Epithelial cell of esophagus (primary cell): ENCODE measurements at regions not wholly inside any gene's neighbourhood (a gene's known extent, or its start where the extent isn't known, plus 50 kb on each side); places are given as distances from the start of the nearest gene placed in this dataset.

ENCODE experiments used
- DNase-seq: peaks from one replicate; pipeline ENCODE4 v3.0.0; 2010; ENCODE audit warnings: low read depth
- H3K4me3 ChIP-seq: 2 replicates; pipeline ENCODE4 v1.5.1; 2011; ENCODE audit warnings: mild to moderate bottlenecking, low read length, control low read depth
- CTCF ChIP-seq: IDR thresholded peaks from 2 replicates; pipeline ENCODE4 v1.5.1; 2011; ENCODE audit warnings: low read depth, mild to moderate bottlenecking, low read length, control low read depth, inconsistent platforms; ENCODE audit not compliant: insufficient read depth; ENCODE audit errors: missing control alignments

DNA sequence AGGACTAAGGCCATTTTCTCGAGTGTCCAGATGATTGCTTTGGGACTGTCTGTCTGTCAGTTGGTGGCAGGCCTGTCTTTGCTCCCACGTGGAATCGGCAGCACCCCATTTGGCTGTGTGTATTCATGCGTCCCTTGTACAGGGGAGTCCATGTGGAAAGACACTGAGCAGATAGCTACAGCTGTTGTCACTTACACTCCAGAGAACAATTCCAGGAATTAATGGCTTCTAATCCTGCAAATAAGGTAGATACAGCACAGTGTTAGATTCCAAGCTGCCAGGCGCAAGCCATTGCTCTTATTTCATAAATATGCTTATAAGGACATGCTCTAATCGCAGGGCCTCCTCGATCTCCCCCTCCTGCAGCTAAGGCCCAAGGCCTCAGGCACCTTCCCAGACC is 208.8 kb downstream of the VRK1 start:
- no peak for DNase-seq
- no peak overlapping the region for H3K4me3 ChIP-seq
- TF ChIP-seq CTCF, result no peak

- H3K4me3 ChIP-seq, result no peak overlapping the region
- TF ChIP-seq CTCF, result no peak
- no peak for DNase-seq
These were observed 213.4 kb downstream of the VRK1 start for GRCh38 chr14:97010491-97011160.

DNA sequence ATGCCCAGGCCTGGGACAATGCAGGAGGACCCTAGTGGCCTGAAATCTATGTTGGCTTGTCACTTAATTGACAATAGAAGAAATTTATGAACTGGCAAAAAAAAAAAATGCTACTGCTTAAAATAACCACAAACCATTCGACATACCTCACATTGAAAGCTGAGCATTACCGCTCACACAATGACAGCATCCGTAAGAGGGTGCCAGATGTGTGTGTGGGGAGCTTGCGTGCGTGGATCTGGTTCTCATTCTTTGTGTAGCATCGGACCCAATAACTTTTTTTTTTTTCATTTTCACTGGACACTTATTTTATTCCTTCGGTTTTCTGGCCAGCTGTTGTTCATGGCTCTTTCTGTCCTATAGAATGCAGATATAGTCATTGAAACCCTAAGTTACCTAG is 216.7 kb downstream of the VRK1 start:
- no peak for DNase-seq
- no peak for TF ChIP-seq CTCF

DNA sequence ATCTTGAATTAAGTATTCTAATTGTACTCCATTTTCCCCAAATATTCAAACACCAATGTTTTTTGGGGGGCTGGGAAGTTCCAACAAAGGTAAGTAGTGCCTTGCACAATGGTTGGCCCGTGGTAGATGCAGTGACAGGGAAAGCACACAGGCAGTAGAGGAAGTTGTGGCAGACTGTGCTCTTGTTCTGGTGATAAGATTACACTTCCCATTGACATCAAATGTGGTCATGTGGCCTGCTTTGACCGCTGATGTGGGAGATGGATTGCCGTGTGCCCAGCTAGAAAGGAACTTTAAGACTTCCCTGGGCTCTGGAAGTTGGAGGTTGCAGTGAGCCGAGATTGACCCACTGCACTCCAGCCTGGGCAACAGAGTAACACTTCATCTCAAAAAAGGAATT is 223.8 kb downstream of the VRK1 start:
- no peak overlapping the region for H3K4me3 ChIP-seq
- no peak for TF ChIP-seq CTCF
- DNase-seq, result no peak

More for the DNA sequence above, 216.7 kb downstream of the VRK1 start:
- H3K4me3 ChIP-seq, result no peak overlapping the region

DNA sequence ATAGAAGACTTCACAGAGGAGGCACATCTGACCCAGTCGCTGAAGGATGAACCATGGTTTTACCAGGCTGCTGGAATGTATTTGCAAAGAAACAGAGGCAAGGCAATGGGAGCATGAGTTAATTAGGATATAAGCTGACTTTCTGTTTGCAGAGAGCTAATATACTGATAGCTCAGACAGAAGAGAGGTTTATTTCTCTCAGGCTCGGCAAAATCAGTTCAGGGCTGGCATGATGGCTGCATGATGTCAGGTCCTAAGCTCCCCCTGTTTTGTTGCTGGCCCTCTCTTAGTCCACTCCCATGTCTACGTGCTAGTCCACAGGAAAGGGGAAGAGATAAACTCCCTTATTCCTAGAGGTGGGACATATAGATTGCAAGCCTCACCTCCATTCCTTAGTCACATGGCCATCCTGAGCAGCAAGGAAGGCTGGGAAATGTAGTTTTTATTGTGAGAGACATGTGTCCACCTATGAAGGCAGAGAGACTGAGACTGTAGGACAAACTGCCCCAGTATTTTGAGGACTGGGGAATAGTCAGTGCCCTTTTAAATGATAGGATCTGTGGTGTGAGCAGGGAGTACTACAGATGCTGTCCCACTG is 224.5 kb downstream of the VRK1 start:
- DNase-seq, result no peak
- no peak for TF ChIP-seq CTCF
- no peak overlapping the region for H3K4me3 ChIP-seq

DNA sequence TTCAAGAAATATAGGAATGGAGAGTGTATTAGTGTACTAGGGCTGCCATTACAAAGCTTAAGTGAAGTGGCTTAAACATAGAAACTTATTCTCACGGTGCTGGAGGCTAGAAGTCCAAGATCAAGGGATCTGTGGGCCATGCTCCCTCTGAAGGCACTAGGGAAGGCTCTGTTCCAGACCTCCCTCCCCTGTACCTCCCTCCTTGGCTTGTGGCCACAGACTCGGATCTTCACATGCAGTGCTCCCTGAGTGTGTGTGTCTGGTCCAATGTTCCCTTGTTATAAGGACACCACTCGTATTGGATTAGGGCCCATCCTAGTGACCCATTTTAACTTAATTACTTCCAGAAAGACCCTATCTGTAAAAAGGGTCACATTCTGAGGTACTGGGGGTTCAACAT is 225.6 kb downstream of the VRK1 start:
- TF ChIP-seq CTCF, result no peak
- no peak for DNase-seq
- H3K4me3 ChIP-seq, result no peak overlapping the region

DNA sequence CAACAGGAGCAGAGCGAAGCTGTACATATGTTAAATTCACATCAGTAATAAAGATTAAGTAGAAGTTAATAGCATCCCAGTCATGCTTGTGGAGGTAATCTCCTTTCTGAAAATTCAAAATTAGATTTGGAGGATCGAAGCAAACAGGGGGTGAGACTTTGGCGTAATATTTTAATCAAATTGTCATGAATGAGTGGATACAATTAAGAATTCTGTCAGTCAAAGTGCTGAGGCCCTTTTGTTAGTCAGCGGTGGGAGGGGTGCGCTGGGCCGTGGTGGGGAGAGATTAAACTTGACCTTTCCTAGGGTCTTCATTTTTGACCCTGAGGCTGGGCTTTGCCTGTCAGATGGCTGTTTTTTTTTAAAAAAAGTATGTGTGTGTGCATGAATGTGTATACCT is 226.7 kb downstream of the VRK1 start:
- H3K4me3 ChIP-seq, result no peak overlapping the region
- no peak for DNase-seq
- no peak for TF ChIP-seq CTCF
